PC-9 (cell line): ENCODE measurements at regions not wholly inside any gene's neighbourhood (a gene's known extent, or its start where the extent isn't known, plus 50 kb on each side); places are given as distances from the start of the nearest gene placed in this dataset.

Experiments
- BruUV-seq: library from RNA; stranded (reverse); fragments of 400-500 nt; replicated peaks from 2 replicates; lab custom pipeline; 2021; lab: Mats Ljungman, UMichigan
- CTCF ChIA-PET: fragments of 300-600 bp; sonication (Branson Sonifier 250); formaldehyde crosslinking; loops from one replicate; lab custom pipeline; 2022; ENCODE audit warnings: antibody characterized with exemption; lab: Charles Lee
- POLR2A ChIA-PET: fragments of 300-600 bp; sonication (Branson Sonifier 250); formaldehyde crosslinking; loops from one replicate; lab custom pipeline; 2022; ENCODE audit warnings: antibody characterized with exemption; ENCODE audit not compliant: unreplicated experiment; lab: Charles Lee
- DNase-seq, 2 experiments: peaks; one replicate each; pipeline versions ENCODE4 v3.0.0 to v3.0.0-alpha.2; 2015 to 2022; ENCODE audit warnings: mixed read lengths in 1 of 2
- H2AFZ ChIP-seq: fragments of 200-600 bp; sonication (generic); 2 replicates; pipeline ENCODE4 v1.8.1; 2017; ENCODE audit warnings: antibody characterized with exemption
- H3F3A ChIP-seq: fragments of 200-600 bp; sonication (generic); 2 replicates; pipeline ENCODE4 v1.8.1; 2017; ENCODE audit warnings: antibody characterized with exemption, mild to moderate bottlenecking, low read depth; ENCODE audit not compliant: insufficient read depth
- H3K27ac ChIP-seq: fragments of 200-600 bp; sonication (generic); 2 replicates; pipeline ENCODE4 v1.6.1; 2016; ENCODE audit warnings: mixed run types
- H3K27me3 ChIP-seq: fragments of 200-600 bp; sonication (generic); 2 replicates; pipeline ENCODE4 v1.6.1; 2016; ENCODE audit warnings: low read depth, mixed run types; ENCODE audit not compliant: insufficient read depth
- H3K36me3 ChIP-seq: fragments of 200-600 bp; sonication (generic); 2 replicates; pipeline ENCODE4 v1.6.1; 2016; ENCODE audit warnings: low read depth, mixed run types
- H3K4me1 ChIP-seq: fragments of 200-600 bp; sonication (generic); replicated peaks from 2 replicates; pipeline ENCODE4 v1.6.1; 2016; ENCODE audit warnings: mixed run types; ENCODE audit not compliant: insufficient read depth
- H3K4me2 ChIP-seq: fragments of 200-600 bp; sonication (generic); 2 replicates; pipeline ENCODE4 v1.6.1; 2017; ENCODE audit warnings: mixed run types
- H3K4me3 ChIP-seq: fragments of 200-600 bp; sonication (generic); 2 replicates; pipeline ENCODE4 v1.6.1; 2016; ENCODE audit warnings: mixed run types
- H3K79me2 ChIP-seq: fragments of 200-600 bp; sonication (generic); 2 replicates; pipeline ENCODE4 v1.6.1; 2017; ENCODE audit warnings: low read depth, mixed run types
- H3K9me2 ChIP-seq: fragments of 200-600 bp; sonication (generic); 2 replicates; pipeline ENCODE4 v1.8.1; 2017; ENCODE audit warnings: mild to moderate bottlenecking; ENCODE audit not compliant: insufficient read depth
- H3K9me3 ChIP-seq: fragments of 200-600 bp; sonication (generic); 2 replicates; pipeline ENCODE4 v1.8.1; 2016; ENCODE audit warnings: low read depth; ENCODE audit not compliant: insufficient read depth
- H4K20me1 ChIP-seq: fragments of 200-600 bp; sonication (generic); 2 replicates; pipeline ENCODE4 v1.8.1; 2017; ENCODE audit not compliant: insufficient read depth
- EZH2 ChIP-seq: fragments of 200-600 bp; sonication (generic); IDR thresholded peaks from 2 replicates; pipeline ENCODE4 v1.8.0; 2017; ENCODE audit warnings: antibody characterized with exemption, low read depth
- intact Hi-C: fragments of 100-400 bp; cut with micrococcal nuclease; formaldehyde crosslinking; loops from one replicate; pipeline ENCODE4 v1.10.0; 2022; ENCODE audit not compliant: unreplicated experiment
- TF ChIP-seq, protein P1 (sequence below): fragments of 200-600 bp; sonication (generic); conservative IDR thresholded peaks from 2 replicates; pipeline ENCODE4 v1.6.1; 2017; ENCODE audit warnings: mixed run types, antibody characterized with exemption, mild to moderate bottlenecking, moderate library complexity

DNA sequence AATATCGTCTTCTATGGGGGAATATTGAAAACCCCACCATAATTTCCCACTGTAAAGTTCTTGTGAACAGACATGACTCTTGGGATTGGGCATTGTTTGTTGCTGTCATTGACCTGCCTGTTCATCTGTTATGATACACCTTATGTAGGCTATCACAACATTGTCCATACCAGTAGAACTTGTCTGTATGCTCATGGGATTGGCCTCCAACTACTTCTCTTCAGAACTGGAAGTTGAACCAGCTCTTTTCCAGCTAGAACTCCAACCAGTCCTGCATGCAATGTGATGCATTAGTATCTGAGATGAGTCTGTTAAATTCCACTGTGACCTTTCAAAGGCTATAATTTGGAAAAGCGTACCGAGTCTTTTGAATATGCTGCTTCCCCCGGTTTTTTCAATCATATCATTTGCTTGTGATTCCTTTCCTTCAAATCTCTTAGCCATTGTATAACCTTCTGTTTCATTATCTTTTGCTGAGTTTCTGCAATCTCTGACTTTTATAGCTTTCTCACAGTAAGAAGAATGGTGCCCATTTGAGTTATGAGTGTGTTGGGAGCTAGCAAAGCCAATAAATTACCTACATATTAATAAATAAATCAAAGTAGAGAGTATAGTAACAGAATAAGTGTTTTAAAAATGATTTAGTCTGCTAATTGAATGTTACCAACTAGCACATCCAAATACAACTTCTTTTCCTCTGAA lies 101.9 kb downstream of the PLK2 start:
- no peaks in the 10 kb centered on the region for H3K79me2 ChIP-seq
- intact Hi-C loops, result no loop called here
- H2AFZ ChIP-seq, result no peak overlapping the region
- no peaks in the 10 kb centered on the region for H3F3A ChIP-seq
- H3K36me3 ChIP-seq, result no peaks in the 10 kb centered on the region
- H4K20me1 ChIP-seq, result no peaks in the 10 kb centered on the region
- TF ChIP-seq, protein P1, sequence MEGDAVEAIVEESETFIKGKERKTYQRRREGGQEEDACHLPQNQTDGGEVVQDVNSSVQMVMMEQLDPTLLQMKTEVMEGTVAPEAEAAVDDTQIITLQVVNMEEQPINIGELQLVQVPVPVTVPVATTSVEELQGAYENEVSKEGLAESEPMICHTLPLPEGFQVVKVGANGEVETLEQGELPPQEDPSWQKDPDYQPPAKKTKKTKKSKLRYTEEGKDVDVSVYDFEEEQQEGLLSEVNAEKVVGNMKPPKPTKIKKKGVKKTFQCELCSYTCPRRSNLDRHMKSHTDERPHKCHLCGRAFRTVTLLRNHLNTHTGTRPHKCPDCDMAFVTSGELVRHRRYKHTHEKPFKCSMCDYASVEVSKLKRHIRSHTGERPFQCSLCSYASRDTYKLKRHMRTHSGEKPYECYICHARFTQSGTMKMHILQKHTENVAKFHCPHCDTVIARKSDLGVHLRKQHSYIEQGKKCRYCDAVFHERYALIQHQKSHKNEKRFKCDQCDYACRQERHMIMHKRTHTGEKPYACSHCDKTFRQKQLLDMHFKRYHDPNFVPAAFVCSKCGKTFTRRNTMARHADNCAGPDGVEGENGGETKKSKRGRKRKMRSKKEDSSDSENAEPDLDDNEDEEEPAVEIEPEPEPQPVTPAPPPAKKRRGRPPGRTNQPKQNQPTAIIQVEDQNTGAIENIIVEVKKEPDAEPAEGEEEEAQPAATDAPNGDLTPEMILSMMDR, result no peak
- TF ChIP-seq EZH2, result no peak
- H3K4me3 ChIP-seq, result no peak overlapping the region
- no peak for DNase-seq
- POLR2A ChIA-PET, result interaction anchor here (0.6 kb wide), 1 partner anchor 863 kb away, joined by 4 read pairs; no protein-coding TSS in a partner anchor
- H3K4me2 ChIP-seq, result no peak overlapping the region
- no peak overlapping the region for H3K27ac ChIP-seq
- CTCF ChIA-PET, result no interaction called here
- H3K4me1 ChIP-seq, result peaks cover 9% of the 10 kb centered on the region; the same call in 1 of the 2 replicates
- no peaks in the 10 kb centered on the region for H3K9me3 ChIP-seq
- no TSS peak for BruUV-seq
- no peaks in the 10 kb centered on the region for H3K9me2 ChIP-seq
- H3K27me3 ChIP-seq, result no peaks in the 10 kb centered on the region

DNA sequence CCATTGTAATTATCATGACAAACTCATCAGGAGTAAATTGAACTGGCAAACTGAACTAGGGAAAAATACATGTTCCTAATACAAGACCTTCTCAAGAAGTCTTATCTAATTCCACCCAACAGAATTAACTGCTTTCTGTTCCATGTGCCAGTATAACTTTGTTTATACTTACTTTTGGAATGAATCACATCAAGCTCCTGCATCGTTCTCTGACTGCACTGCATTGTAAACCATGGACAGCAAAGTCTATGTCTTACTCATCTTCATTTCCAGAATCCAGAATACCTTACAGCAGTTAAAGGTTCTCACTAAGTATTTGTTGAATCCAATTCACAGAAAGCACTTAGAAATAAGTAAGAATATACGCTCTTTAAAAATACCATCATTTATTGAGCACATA lies 102.8 kb downstream of the PLK2 start:
- Histone ChIP-seq H3K36me3 (no peaks in the 10 kb centered on the region), H3K9me3 (no peaks in the 10 kb centered on the region), H2AFZ (no peak overlapping the region), H3K27ac (no peak overlapping the region), H3K4me2 (no peak overlapping the region), H3K79me2 (no peaks in the 10 kb centered on the region), H3K4me1 (peaks cover 9% of the 10 kb centered on the region; the same call in 1 of the 2 replicates), H4K20me1 (no peaks in the 10 kb centered on the region), H3K4me3 (no peak overlapping the region), H3K9me2 (no peaks in the 10 kb centered on the region), H3F3A (no peaks in the 10 kb centered on the region), H3K27me3 (no peaks in the 10 kb centered on the region)
- ChIA-PET POLR2A (no interaction called here), CTCF (no interaction called here)
- intact Hi-C loops, result no loop called here
- BruUV-seq, result no TSS peak
- DNase-seq, result no peak
- TF ChIP-seq EZH2, result no peak
- TF ChIP-seq, protein P1, result no peak

DNA sequence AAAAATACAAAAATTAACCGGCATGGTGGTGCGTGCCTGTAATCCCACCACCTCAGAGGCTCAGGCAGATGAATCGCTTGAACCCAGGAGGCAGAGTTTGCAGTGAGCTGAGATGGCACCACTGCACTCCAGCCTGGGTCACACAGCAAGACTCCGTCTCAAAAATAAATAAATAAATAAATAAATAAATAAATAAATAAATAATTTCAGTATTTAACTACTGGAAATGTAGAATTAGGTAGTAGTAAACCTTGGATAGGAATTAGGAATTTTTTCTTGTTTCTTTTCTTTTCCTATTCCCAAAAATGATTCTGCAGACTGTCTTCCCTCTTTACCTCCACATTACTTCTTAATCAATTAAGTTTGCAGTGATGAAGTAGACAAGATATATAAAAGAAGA lies 103.2 kb downstream of the PLK2 start:
- intact Hi-C loops, result no loop called here
- Histone ChIP-seq H3K79me2 (no peaks in the 10 kb centered on the region), H3K4me2 (no peak overlapping the region), H3K27ac (no peak overlapping the region), H3K9me2 (no peaks in the 10 kb centered on the region), H4K20me1 (no peaks in the 10 kb centered on the region), H3K27me3 (no peaks in the 10 kb centered on the region), H3K9me3 (no peaks in the 10 kb centered on the region), H3K36me3 (no peaks in the 10 kb centered on the region), H2AFZ (no peak overlapping the region), H3F3A (no peaks in the 10 kb centered on the region), H3K4me1 (peaks cover 9% of the 10 kb centered on the region; the same call in 1 of the 2 replicates), H3K4me3 (no peak overlapping the region)
- BruUV-seq, result no TSS peak
- ChIA-PET POLR2A (no interaction called here), CTCF (no interaction called here)
- no peak for TF ChIP-seq EZH2
- TF ChIP-seq, protein P1, result no peak
- DNase-seq, result no peak
